ENCODE measurements at regions not wholly inside any gene's neighbourhood (a gene's known extent, or its start where the extent isn't known, plus 50 kb on each side); places are given as distances from the start of the nearest gene placed in this dataset.
A peak's percentile ranks its signal among the peaks of the same experiment; 100 is the strongest.

DNA sequence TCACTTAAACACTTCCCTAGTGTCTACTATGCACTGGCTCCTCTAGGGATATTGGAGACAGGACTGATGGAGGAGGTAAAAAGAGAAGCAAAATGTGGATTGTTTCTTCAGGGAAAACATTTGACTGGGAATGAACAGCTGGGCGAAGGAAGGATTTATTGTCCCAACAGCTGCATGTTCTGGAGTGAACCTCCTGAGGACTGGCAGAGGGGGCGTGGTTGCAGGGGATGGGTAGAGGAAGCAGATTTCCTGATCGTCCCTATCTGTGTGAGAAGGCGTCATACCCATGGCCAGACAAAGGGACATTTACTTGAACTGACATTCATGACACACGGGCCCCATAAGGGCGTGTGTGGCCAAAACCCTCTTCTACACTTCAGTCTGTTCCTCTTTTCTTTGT, 321.5 kb downstream of the MAP2K4 start:
- Mint-ChIP-seq H3K4me3 (ENCODE audit: unreplicated experiment) (no peak overlapping the region), H3K4me1 (ENCODE audit: low read depth) (peaks cover 5% of the 10 kb centered on the region), H3K27ac (ENCODE audit: unreplicated experiment) (no peak overlapping the region), H3K36me3 (ENCODE audit: low read depth) (no peaks in the 10 kb centered on the region), H3K27me3 (ENCODE audit: low read depth) (no peaks in the 10 kb centered on the region), H3K9me3 (ENCODE audit: low read depth) (no peaks in the 10 kb centered on the region)
- TF ChIP-seq, protein P1, sequence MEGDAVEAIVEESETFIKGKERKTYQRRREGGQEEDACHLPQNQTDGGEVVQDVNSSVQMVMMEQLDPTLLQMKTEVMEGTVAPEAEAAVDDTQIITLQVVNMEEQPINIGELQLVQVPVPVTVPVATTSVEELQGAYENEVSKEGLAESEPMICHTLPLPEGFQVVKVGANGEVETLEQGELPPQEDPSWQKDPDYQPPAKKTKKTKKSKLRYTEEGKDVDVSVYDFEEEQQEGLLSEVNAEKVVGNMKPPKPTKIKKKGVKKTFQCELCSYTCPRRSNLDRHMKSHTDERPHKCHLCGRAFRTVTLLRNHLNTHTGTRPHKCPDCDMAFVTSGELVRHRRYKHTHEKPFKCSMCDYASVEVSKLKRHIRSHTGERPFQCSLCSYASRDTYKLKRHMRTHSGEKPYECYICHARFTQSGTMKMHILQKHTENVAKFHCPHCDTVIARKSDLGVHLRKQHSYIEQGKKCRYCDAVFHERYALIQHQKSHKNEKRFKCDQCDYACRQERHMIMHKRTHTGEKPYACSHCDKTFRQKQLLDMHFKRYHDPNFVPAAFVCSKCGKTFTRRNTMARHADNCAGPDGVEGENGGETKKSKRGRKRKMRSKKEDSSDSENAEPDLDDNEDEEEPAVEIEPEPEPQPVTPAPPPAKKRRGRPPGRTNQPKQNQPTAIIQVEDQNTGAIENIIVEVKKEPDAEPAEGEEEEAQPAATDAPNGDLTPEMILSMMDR (IDR thresholded peaks at IDR 0.05): no peak
- no peak for DNase-seq (ENCODE audit: low spot score)

DNA sequence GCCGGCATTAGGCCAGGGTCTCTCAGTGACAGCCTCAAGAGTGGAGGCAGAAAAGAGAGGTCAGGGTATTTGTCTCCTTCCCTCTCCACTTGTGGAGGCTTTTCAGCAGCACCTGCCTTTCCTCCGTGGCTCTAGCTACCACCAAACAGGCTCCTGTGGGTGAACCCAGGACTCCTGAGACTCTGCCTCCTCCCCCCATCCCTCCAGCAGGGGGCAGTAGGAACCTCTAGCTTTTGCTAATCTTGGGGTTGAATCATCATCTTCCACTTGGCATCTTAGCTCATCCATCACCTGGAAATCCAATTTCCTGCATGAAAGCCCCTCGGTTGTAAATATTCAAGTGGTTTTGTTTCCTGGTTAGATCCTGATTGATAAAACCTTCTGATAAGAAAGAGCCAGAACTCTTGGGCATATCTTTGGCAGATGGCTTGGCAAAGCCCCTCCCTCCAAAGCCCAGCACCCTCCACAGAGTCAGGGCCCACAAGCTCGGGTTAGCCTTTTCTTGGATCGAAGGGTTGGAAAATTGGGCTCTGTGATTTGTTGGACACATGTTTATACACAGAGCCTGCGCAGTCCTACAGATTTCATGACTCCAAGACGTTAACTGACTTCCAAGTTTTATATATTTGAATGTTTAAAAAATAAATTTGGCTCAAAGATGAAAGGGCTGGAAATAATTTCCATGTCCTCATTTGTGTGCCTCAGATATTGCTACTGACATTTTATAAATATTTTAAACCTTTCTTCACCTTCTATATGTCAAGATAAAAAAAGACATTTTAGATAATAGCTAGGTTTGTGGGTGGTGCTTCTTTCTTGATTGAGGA, 322.1 kb downstream of the MAP2K4 start:
- no peaks in the 10 kb centered on the region for H3K36me3 Mint-ChIP-seq (ENCODE audit: low read depth)
- no peaks in the 10 kb centered on the region for H3K9me3 Mint-ChIP-seq (ENCODE audit: low read depth)
- peaks cover 5% of the 10 kb centered on the region for H3K4me1 Mint-ChIP-seq (ENCODE audit: low read depth)
- no peaks in the 10 kb centered on the region for H3K27me3 Mint-ChIP-seq (ENCODE audit: low read depth)
- DNase-seq (ENCODE audit: low spot score): no peak
- no peak overlapping the region for H3K27ac Mint-ChIP-seq (ENCODE audit: unreplicated experiment)
- H3K4me3 Mint-ChIP-seq (ENCODE audit: unreplicated experiment): no peak overlapping the region
- TF ChIP-seq, protein P1 (IDR thresholded peaks at IDR 0.05): peak; percentile 65

DNA sequence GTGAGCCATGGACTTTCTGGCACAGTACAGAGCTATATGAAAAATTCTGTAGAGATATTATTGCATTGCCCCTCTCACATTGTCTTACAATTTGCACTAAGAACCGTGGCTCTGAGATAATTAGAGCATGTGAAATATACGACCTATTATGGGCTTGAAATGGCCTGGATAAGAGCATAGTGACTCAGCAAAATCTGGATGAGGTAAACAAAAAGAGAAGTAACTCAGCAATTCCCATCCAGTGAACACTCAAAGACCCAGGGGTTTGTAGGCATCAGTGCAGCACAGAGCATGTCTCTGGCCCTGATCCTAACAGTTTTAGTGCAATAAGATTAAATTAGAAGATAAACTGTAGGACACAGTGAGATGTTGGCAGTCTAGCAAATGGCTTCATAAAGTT, 317.2 kb upstream of the MYOCD start:
- Mint-ChIP-seq H3K4me3 (ENCODE audit: unreplicated experiment) (no peak overlapping the region), H3K36me3 (ENCODE audit: low read depth) (no peaks in the 10 kb centered on the region), H3K27me3 (ENCODE audit: low read depth) (no peaks in the 10 kb centered on the region), H3K9me3 (ENCODE audit: low read depth) (peaks cover 8% of the 10 kb centered on the region), H3K27ac (ENCODE audit: unreplicated experiment) (no peak overlapping the region), H3K4me1 (ENCODE audit: low read depth) (no peaks in the 10 kb centered on the region)
- DNase-seq (ENCODE audit: low spot score): no peak
- TF ChIP-seq, protein P1 (IDR thresholded peaks at IDR 0.05): no peak

DNA sequence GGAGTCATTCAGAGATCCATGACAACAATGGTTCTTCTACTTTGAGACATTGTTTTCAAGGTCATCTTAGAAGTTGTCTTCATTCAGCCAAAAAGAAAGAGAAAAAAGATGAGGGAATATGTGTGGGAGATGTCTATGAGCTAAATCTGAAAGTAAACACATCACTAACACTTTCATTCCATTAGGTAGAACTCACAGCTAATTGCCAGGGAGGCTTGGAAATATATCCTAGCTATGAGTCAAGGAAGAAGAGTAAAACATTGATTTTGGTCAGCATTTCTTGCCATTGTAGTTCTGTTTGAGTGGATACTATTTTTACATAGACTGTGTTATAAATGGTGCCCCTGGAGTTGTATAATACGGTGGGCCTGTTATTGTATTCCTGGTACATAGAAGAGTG, 316.4 kb upstream of the MYOCD start:
- no peak overlapping the region for H3K4me3 Mint-ChIP-seq (ENCODE audit: unreplicated experiment)
- H3K27me3 Mint-ChIP-seq (ENCODE audit: low read depth): no peaks in the 10 kb centered on the region
- H3K4me1 Mint-ChIP-seq (ENCODE audit: low read depth): no peaks in the 10 kb centered on the region
- no peaks in the 10 kb centered on the region for H3K36me3 Mint-ChIP-seq (ENCODE audit: low read depth)
- no peak for DNase-seq (ENCODE audit: low spot score)
- TF ChIP-seq, protein P1 (IDR thresholded peaks at IDR 0.05): no peak
- peaks cover 8% of the 10 kb centered on the region for H3K9me3 Mint-ChIP-seq (ENCODE audit: low read depth)
- H3K27ac Mint-ChIP-seq (ENCODE audit: unreplicated experiment): no peak overlapping the region

DNA sequence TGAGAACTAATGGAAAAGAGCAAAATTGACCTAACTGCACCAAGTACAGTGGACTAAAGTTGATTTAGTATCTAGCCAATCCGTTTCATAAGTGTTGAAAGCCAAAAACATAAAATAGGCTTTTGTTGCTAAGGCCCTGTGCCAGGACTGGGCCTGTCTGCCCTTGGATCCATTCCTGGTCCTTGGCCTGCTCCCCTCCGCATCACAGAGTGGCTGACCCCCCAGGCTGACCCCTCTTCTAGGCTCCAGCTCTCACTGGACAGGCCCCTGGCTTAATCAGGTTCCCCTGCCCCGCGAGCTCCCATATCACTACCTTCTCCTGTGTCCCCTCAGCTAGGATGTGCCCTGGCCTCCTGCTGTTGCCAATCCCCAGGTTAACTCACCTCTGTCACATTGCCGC, 313.6 kb upstream of the MYOCD start:
- no peaks in the 10 kb centered on the region for H3K4me1 Mint-ChIP-seq (ENCODE audit: low read depth)
- DNase-seq (ENCODE audit: low spot score): no peak
- no peak overlapping the region for H3K27ac Mint-ChIP-seq (ENCODE audit: unreplicated experiment)
- H3K9me3 Mint-ChIP-seq (ENCODE audit: low read depth): peaks cover 11% of the 10 kb centered on the region
- TF ChIP-seq, protein P1 (IDR thresholded peaks at IDR 0.05): no peak
- no peaks in the 10 kb centered on the region for H3K27me3 Mint-ChIP-seq (ENCODE audit: low read depth)
- H3K36me3 Mint-ChIP-seq (ENCODE audit: low read depth): peaks cover 1% of the 10 kb centered on the region
- no peak overlapping the region for H3K4me3 Mint-ChIP-seq (ENCODE audit: unreplicated experiment)
